ENCODE measurements at regions not wholly inside any gene's neighbourhood (a gene's known extent, or its start where the extent isn't known, plus 50 kb on each side); places are given as distances from the start of the nearest gene placed in this dataset.
A peak's percentile ranks its signal among the peaks of the same experiment; 100 is the strongest.

DNA sequence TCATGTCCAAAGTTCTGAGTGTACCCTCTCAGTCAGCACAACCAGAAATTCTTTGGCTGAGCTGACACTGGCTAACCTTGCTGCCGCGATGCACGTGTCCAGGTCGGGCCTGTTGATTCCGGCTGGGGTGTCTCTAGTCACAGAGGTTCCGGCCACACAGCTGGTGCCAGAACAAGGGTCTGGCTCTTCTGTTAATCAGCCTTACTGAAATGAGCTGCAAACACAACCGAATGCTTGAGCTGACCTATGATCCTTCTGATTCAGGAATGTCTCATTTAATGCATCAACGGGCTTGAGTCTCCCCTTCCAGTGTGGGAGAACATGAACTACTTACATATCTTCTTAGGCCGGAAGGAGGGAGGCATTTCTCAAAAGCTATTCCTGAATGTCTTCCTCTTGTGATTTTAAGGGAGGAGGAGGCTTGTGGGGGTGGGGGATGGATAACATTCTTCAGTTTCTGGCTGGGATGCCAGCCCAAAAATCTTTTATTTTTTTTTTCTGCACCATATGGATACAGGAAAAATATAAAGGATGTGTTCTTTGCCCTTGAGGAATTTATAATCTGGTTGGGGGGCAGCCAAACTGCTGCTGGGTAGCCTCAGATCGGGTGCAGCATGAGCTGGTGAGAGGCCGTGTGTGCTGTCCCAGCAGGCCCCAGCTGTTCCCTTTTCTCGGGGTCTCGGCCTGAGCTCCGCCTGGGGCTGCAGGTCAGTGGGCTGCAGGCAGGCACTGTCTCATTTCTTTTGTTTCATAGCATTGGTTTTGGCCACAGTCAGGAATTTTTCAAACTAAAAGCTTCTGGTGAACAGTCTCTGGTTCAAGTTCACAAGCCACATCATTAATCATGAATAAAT, 319.1 kb upstream of the TBL1XR1 start:
- TF ChIP-seq EZH2 (IDR thresholded peaks at IDR 0.05), result no peak
- TF ChIP-seq FOXP2 (optimal IDR thresholded peaks at IDR 0.05; ENCODE audit: control extremely low read depth, extremely low read length, insufficient read depth), result no peak
- TF ChIP-seq POLR2AphosphoS5 (IDR thresholded peaks at IDR 0.05; ENCODE audit: borderline replicate concordance, low read depth, low read length), result no peak
- no peak overlapping the region for H3K9ac ChIP-seq (ENCODE audit: insufficient read length)
- H3K4me3 ChIP-seq, result peak overlapping the region; percentile 3
- peak; percentile 32 for DNase-seq (ENCODE audit: low read depth, low spot score)
- peak overlapping the region; percentile 6; the same call in 1 of the 2 replicates for H3K27ac ChIP-seq
- H3K36me3 ChIP-seq (ENCODE audit: insufficient read depth, low read length), result no peaks in the 10 kb centered on the region
- no peaks in the 10 kb centered on the region for H3K9me3 ChIP-seq (ENCODE audit: low read depth, low read length)

DNA sequence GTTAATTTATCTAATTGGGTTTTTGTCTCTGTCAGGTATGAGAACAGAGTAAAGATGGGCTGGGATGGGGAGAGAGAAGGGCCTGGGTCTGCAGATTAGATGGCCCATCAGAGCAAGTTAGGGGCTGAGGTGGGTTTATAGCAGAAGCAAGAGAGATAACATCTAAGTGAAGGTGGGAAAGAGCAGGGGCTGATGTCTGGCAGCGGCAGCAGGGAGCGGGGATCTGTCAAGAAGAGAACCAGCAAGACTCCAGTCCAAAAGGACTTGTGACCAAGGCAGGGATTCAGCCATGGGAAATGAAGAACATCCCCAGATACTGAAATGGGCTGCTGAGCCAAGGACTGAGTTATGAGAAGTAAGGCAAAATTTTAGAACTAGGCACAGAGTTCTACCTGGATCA, 320.6 kb upstream of the TBL1XR1 start:
- H3K4me3 ChIP-seq, result no peak overlapping the region
- H3K9me3 ChIP-seq (ENCODE audit: low read depth, low read length), result no peaks in the 10 kb centered on the region
- no peak for TF ChIP-seq POLR2AphosphoS5 (IDR thresholded peaks at IDR 0.05; ENCODE audit: borderline replicate concordance, low read depth, low read length)
- TF ChIP-seq FOXP2 (optimal IDR thresholded peaks at IDR 0.05; ENCODE audit: control extremely low read depth, extremely low read length, insufficient read depth), result no peak
- TF ChIP-seq EZH2 (IDR thresholded peaks at IDR 0.05), result no peak
- DNase-seq (ENCODE audit: low read depth, low spot score), result no peak
- no peak overlapping the region for H3K9ac ChIP-seq (ENCODE audit: insufficient read length)
- H3K27ac ChIP-seq, result no peak overlapping the region
- H3K36me3 ChIP-seq (ENCODE audit: insufficient read depth, low read length), result no peaks in the 10 kb centered on the region

DNA sequence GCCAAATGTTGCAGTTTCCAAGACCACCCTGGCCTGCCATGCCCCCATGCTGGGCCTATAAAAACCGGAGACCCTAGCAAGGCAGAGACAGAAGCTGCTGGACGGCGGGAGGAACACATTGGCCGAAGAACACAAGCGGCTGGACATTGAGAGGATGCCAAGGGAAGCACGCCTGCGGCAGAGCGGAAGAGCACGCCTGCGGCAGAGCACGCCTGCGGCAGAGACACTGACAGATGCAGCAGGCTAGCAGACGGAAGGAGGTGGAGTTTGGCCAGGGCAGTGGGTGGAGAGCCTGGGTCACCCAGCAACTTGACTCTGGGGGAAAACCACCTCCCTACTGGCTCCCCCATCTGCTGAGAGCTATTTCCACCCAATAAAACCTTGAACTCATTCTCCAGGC, 322.3 kb upstream of the TBL1XR1 start:
- Histone ChIP-seq H3K36me3 (ENCODE audit: insufficient read depth, low read length) (no peaks in the 10 kb centered on the region), H3K9ac (ENCODE audit: insufficient read length) (no peak overlapping the region), H3K4me3 (no peak overlapping the region), H3K27ac (no peak overlapping the region), H3K9me3 (ENCODE audit: low read depth, low read length) (no peaks in the 10 kb centered on the region)
- no peak for TF ChIP-seq POLR2AphosphoS5 (IDR thresholded peaks at IDR 0.05; ENCODE audit: borderline replicate concordance, low read depth, low read length)
- no peak for TF ChIP-seq FOXP2 (optimal IDR thresholded peaks at IDR 0.05; ENCODE audit: control extremely low read depth, extremely low read length, insufficient read depth)
- TF ChIP-seq EZH2 (IDR thresholded peaks at IDR 0.05), result no peak
- no peak for DNase-seq (ENCODE audit: low read depth, low spot score)

DNA sequence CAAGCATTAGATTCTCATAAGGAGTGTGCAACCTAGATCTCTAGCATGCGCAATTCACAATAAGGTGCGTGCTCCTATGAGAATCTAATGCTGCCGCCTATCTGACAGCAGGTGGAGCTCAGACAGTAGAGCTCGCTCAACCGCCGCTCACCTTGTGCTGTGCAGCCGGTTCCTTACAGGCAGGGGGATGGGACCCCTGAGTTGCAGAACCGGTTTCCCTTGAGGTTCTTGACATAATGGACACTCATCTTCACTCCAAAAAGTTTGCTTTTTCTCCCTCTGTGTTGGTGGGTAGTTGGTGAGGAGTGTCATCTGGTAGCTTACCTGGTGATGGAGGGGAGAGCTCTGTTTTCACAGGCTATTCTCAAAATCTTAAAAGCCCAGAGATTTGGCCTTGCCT, 324.0 kb upstream of the TBL1XR1 start:
- Histone ChIP-seq H3K36me3 (ENCODE audit: insufficient read depth, low read length) (no peaks in the 10 kb centered on the region), H3K27ac (no peak overlapping the region), H3K4me3 (no peak overlapping the region), H3K9me3 (ENCODE audit: low read depth, low read length) (no peaks in the 10 kb centered on the region), H3K9ac (ENCODE audit: insufficient read length) (no peak overlapping the region)
- no peak for TF ChIP-seq FOXP2 (optimal IDR thresholded peaks at IDR 0.05; ENCODE audit: control extremely low read depth, extremely low read length, insufficient read depth)
- no peak for TF ChIP-seq EZH2 (IDR thresholded peaks at IDR 0.05)
- no peak for TF ChIP-seq POLR2AphosphoS5 (IDR thresholded peaks at IDR 0.05; ENCODE audit: borderline replicate concordance, low read depth, low read length)
- DNase-seq (ENCODE audit: low read depth, low spot score), result no peak

DNA sequence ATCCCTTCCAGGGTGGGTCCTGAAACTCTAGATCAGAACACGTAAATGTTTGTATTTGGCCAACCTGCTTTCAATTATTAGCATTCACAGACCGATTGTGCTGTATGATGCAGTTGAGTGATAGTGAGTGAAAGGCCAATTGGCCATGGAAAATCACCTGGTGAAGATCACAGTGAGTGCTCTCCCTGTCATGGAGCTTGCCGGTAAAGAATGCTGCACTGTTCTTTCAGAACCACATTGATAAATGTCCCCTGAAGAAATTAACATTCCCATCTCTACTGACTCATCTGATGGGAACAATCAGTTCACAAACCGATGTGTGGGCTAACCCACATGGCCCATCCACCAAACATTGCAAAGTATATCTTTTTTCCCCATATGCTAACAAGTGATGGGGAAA, 324.8 kb upstream of the TBL1XR1 start:
- H3K4me3 ChIP-seq, result no peak overlapping the region
- DNase-seq (ENCODE audit: low read depth, low spot score), result no peak
- no peak overlapping the region for H3K9ac ChIP-seq (ENCODE audit: insufficient read length)
- no peaks in the 10 kb centered on the region for H3K36me3 ChIP-seq (ENCODE audit: insufficient read depth, low read length)
- no peaks in the 10 kb centered on the region for H3K9me3 ChIP-seq (ENCODE audit: low read depth, low read length)
- TF ChIP-seq FOXP2 (optimal IDR thresholded peaks at IDR 0.05; ENCODE audit: control extremely low read depth, extremely low read length, insufficient read depth) (no peak), EZH2 (IDR thresholded peaks at IDR 0.05) (no peak), POLR2AphosphoS5 (IDR thresholded peaks at IDR 0.05; ENCODE audit: borderline replicate concordance, low read depth, low read length) (no peak)
- H3K27ac ChIP-seq, result no peak overlapping the region

DNA sequence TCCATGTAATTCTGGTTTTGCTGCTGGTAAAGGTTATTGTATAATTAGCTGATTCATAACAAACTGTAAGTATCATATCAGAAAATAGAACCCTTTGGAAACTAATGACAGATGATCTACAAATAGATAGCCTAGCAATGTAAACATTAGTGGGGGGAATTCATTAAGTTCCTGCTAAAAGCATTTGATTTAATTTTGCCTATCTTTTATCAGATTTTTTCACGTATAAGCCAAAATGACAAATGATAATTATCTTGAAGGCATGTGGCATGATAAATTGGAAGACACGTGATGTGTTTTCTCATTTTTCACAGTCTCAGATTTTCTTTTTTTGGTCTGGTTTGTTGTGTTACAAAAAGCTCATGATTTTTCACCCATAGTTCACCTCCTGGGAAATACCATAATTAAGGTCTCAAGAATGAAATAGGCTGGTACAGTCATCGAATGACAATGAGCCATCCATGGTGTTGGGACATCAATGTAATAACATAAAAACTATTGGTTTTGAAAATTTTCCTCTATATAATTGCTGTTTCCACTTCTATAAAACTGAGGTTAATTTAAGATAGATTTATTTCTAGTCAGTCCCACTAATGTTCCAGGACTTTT, 325.9 kb upstream of the TBL1XR1 start:
- no peak for TF ChIP-seq POLR2AphosphoS5 (IDR thresholded peaks at IDR 0.05; ENCODE audit: borderline replicate concordance, low read depth, low read length)
- TF ChIP-seq FOXP2 (optimal IDR thresholded peaks at IDR 0.05; ENCODE audit: control extremely low read depth, extremely low read length, insufficient read depth), result no peak
- TF ChIP-seq EZH2 (IDR thresholded peaks at IDR 0.05), result no peak
- H3K4me3 ChIP-seq, result no peak overlapping the region
- H3K36me3 ChIP-seq (ENCODE audit: insufficient read depth, low read length), result no peaks in the 10 kb centered on the region
- H3K9me3 ChIP-seq (ENCODE audit: low read depth, low read length), result no peaks in the 10 kb centered on the region
- no peak for DNase-seq (ENCODE audit: low read depth, low spot score)
- H3K9ac ChIP-seq (ENCODE audit: insufficient read length), result no peak overlapping the region
- H3K27ac ChIP-seq, result no peak overlapping the region

DNA sequence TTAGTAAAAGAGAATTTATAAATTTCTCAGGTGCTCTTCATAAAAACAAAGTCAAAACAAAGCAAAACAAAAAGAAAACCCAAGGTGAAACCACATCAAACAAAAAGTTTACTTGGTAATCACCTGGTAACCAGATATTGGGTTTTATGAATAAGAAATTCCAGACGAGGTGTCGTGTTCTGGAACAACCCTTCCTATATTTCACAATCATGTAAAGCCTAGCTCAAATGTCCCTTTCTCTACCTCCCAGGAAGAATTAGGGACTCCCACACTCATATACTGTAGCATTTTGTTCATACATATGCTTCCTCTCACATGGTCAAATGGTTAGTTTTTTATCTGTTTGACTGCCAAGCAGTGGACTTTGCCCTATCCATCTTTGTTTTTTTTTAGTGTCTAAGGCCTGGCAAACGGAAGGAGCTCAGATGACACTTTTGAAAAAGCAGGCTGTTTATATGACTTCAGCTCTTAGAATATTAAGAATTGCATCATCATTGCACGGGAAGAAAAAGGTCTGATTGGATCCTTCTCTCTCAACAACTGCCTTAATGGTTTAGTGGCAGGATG, 326.7 kb upstream of the TBL1XR1 start:
- TF ChIP-seq FOXP2 (optimal IDR thresholded peaks at IDR 0.05; ENCODE audit: control extremely low read depth, extremely low read length, insufficient read depth) (no peak), EZH2 (IDR thresholded peaks at IDR 0.05) (no peak), POLR2AphosphoS5 (IDR thresholded peaks at IDR 0.05; ENCODE audit: borderline replicate concordance, low read depth, low read length) (no peak)
- Histone ChIP-seq H3K9me3 (ENCODE audit: low read depth, low read length) (no peaks in the 10 kb centered on the region), H3K9ac (ENCODE audit: insufficient read length) (no peak overlapping the region), H3K27ac (no peak overlapping the region), H3K4me3 (no peak overlapping the region), H3K36me3 (ENCODE audit: insufficient read depth, low read length) (no peaks in the 10 kb centered on the region)
- DNase-seq (ENCODE audit: low read depth, low spot score), result no peak

DNA sequence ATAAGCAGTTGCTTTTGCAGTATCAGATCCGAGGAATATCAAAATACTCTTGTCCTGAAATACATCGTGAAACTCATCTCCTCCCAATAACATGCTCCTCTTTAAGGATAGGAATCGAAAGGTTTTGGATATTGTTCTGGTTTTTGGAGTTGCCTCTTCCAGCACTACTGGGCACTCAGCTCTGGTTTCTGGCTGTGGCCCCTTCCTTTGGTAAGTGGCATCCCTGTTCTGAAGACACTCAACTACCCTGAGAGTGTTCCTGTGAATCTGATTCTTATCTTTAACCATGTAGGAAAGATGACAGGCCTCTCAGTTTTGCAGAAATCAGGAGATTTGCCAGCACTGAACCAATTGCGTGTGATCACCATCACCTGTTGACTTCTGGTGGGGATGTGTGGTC, 327.5 kb upstream of the TBL1XR1 start:
- no peaks in the 10 kb centered on the region for H3K9me3 ChIP-seq (ENCODE audit: low read depth, low read length)
- TF ChIP-seq EZH2 (IDR thresholded peaks at IDR 0.05), result no peak
- no peak for TF ChIP-seq FOXP2 (optimal IDR thresholded peaks at IDR 0.05; ENCODE audit: control extremely low read depth, extremely low read length, insufficient read depth)
- no peak for TF ChIP-seq POLR2AphosphoS5 (IDR thresholded peaks at IDR 0.05; ENCODE audit: borderline replicate concordance, low read depth, low read length)
- no peak overlapping the region for H3K4me3 ChIP-seq
- H3K36me3 ChIP-seq (ENCODE audit: insufficient read depth, low read length), result no peaks in the 10 kb centered on the region
- DNase-seq (ENCODE audit: low read depth, low spot score), result no peak
- no peak overlapping the region for H3K27ac ChIP-seq
- no peak overlapping the region for H3K9ac ChIP-seq (ENCODE audit: insufficient read length)

All from SK-N-MC (cell line).